B cell (primary cell): ENCODE measurements at regions not wholly inside any gene's neighbourhood (a gene's known extent, or its start where the extent isn't known, plus 50 kb on each side); places are given as distances from the start of the nearest gene placed in this dataset.

Experiments used
- CTCF ChIP-seq: fragments of 200-600 bp; IDR thresholded peaks from one replicate; pipeline ENCODE4 v1.8.0; 2022; ENCODE audit warnings: antibody characterized with exemption, mild to moderate bottlenecking
- EZH2 ChIP-seq: IDR thresholded peaks from 2 replicates; pipeline ENCODE4 v1.6.1; 2012; ENCODE audit warnings: borderline replicate concordance, low read depth, mild to moderate bottlenecking, moderate library complexity, low read length; ENCODE audit not compliant: insufficient read depth, poor library complexity, severe bottlenecking

- TF ChIP-seq CTCF (no peak), EZH2 (no peak)
Observed at GRCh38 chr15:61656391-61656790, 403.9 kb downstream of the VPS13C start.
